IMR-90 (cell line): ENCODE measurements at regions not wholly inside any gene's neighbourhood (a gene's known extent, or its start where the extent isn't known, plus 50 kb on each side); places are given as distances from the start of the nearest gene placed in this dataset.

Experiments
- ATAC-seq: fragments of 200-7000 bp; cut with Tn5 transposase; 2 replicates; pipeline ENCODE4 v1.9.1; 2020; ENCODE audit warnings: low read depth, mild to moderate bottlenecking, moderate library complexity
- BruUV-seq: library from RNA; stranded (reverse); fragments of 400-500 nt; replicated peaks from 2 replicates; lab custom pipeline; 2021; lab: Mats Ljungman, UMichigan
- CTCF ChIA-PET: fragments of 300-600 bp; formaldehyde crosslinking; extraction: SDS; loops from one replicate; lab custom pipeline; 2021; ENCODE audit warnings: antibody characterized with exemption; lab: Yijun Ruan, JAX
- POLR2A ChIA-PET: fragments of 300-600 bp; sonication (Branson Sonifier 250); formaldehyde crosslinking; loops from one replicate; lab custom pipeline; 2022; ENCODE audit warnings: antibody characterized with exemption; ENCODE audit not compliant: unreplicated experiment; lab: Charles Lee
- DNase-seq: peaks from one replicate; pipeline ENCODE4 v3.0.0; 2013
- H2AFZ ChIP-seq: replicated peaks from 2 replicates; pipeline ENCODE3; 2013; ENCODE audit warnings: low read length, mild to moderate bottlenecking; ENCODE audit not compliant: poor library complexity
- H2AK5ac ChIP-seq: 2 replicates; pipeline ENCODE4 v1.6.1; 2013; ENCODE audit warnings: low read depth, low read length, inconsistent platforms
- H2AK9ac ChIP-seq: replicated peaks from 2 replicates; pipeline ENCODE3; 2013; ENCODE audit warnings: mild to moderate bottlenecking, low read depth, low read length, moderate library complexity; ENCODE audit not compliant: poor library complexity
- H2BK120ac ChIP-seq: 2 replicates; pipeline ENCODE4 v1.6.1; 2013; ENCODE audit warnings: low read depth, low read length, inconsistent platforms
- H2BK15ac ChIP-seq: 3 replicates; pipeline ENCODE4 v1.6.1; 2013; ENCODE audit warnings: low read depth, low read length, inconsistent platforms
- H2BK20ac ChIP-seq: 2 replicates; pipeline ENCODE4 v1.6.1; 2013; ENCODE audit warnings: low read depth, mild to moderate bottlenecking, inconsistent platforms, low read length, moderate library complexity
- H2BK5ac ChIP-seq: 2 replicates; pipeline ENCODE4 v1.6.1; 2013; ENCODE audit warnings: mild to moderate bottlenecking, low read depth, low read length, inconsistent platforms; ENCODE audit not compliant: poor library complexity, severe bottlenecking
- H3K14ac ChIP-seq: replicated peaks from 2 replicates; pipeline ENCODE4 v1.6.1; 2013; ENCODE audit warnings: low read depth, low read length, inconsistent platforms
- H3K18ac ChIP-seq: 2 replicates; pipeline ENCODE4 v1.6.1; 2013; ENCODE audit warnings: low read depth, low read length, control low read depth
- H3K23ac ChIP-seq: 2 replicates; pipeline ENCODE4 v1.6.1; 2013; ENCODE audit warnings: low read depth, low read length, inconsistent platforms
- H3K27ac ChIP-seq: 2 replicates; pipeline ENCODE4 v1.5.1; 2013; ENCODE audit warnings: mild to moderate bottlenecking, control low read depth, low read length; ENCODE audit not compliant: insufficient read depth
- H3K27me3 ChIP-seq: 2 replicates; pipeline ENCODE4 v1.6.1; 2013; ENCODE audit warnings: low read length; ENCODE audit not compliant: control insufficient read depth, insufficient read depth
- H3K36me3 ChIP-seq: 2 replicates; pipeline ENCODE4 v1.6.1; 2013; ENCODE audit warnings: low read length, mixed read lengths; ENCODE audit not compliant: control insufficient read depth, insufficient read depth
- H3K4ac ChIP-seq: 2 replicates; pipeline ENCODE4 v1.6.1; 2013; ENCODE audit warnings: low read depth, low read length, inconsistent platforms
- H3K4me1 ChIP-seq: 2 replicates; pipeline ENCODE4 v1.6.1; 2013; ENCODE audit warnings: low read length, mixed read lengths; ENCODE audit not compliant: control insufficient read depth, insufficient read depth
- H3K4me2 ChIP-seq: 2 replicates; pipeline ENCODE4 v1.6.1; 2013; ENCODE audit warnings: low read depth, mild to moderate bottlenecking, control low read depth, low read length, moderate library complexity
- H3K4me3 ChIP-seq: 2 replicates; pipeline ENCODE4 v1.5.1; 2013; ENCODE audit warnings: low read depth, mild to moderate bottlenecking, control low read depth, low read length, moderate library complexity; ENCODE audit not compliant: insufficient read depth
- H3K56ac ChIP-seq: 2 replicates; pipeline ENCODE4 v1.6.1; 2013; ENCODE audit warnings: low read length, inconsistent platforms; ENCODE audit not compliant: insufficient read depth; ENCODE audit errors: extremely low read depth
- H3K79me1 ChIP-seq, 2 experiments: 2 replicates each; pipeline ENCODE4 v1.6.1; 2013; ENCODE audit warnings: low read length in 2 of 2, inconsistent platforms in 1 of 2, low read depth in 1 of 2
- H3K9ac ChIP-seq: 2 replicates; pipeline ENCODE4 v1.6.1; 2013; ENCODE audit warnings: low read depth, low read length, control low read depth
- H3K9me1 ChIP-seq: 2 replicates; pipeline ENCODE4 v1.6.1; 2013; ENCODE audit warnings: low read length, inconsistent platforms; ENCODE audit not compliant: insufficient read depth
- H3K9me3 ChIP-seq: 2 replicates; pipeline ENCODE4 v1.6.1; 2013; ENCODE audit warnings: low read length; ENCODE audit not compliant: control insufficient read depth, insufficient read depth
- H4K20me1 ChIP-seq: 2 replicates; pipeline ENCODE4 v1.6.1; 2013; ENCODE audit warnings: low read length, inconsistent platforms; ENCODE audit not compliant: insufficient read depth
- H4K5ac ChIP-seq: 2 replicates; pipeline ENCODE4 v1.6.1; 2013; ENCODE audit warnings: mild to moderate bottlenecking, low read depth, low read length, control low read depth
- H4K8ac ChIP-seq, 2 experiments: 2 replicates each; pipeline ENCODE4 v1.6.1; 2013; ENCODE audit warnings: low read depth in 2 of 2, low read length in 2 of 2, control low read depth in 1 of 2, inconsistent platforms in 1 of 2
- H4K91ac ChIP-seq: 2 replicates; pipeline ENCODE4 v1.6.1; 2013; ENCODE audit warnings: low read depth, low read length, inconsistent platforms; ENCODE audit not compliant: insufficient read depth
- FOS ChIP-seq: fragments of 150-350 bp; IDR thresholded peaks from 2 replicates; pipeline ENCODE4 v1.6.1; 2016; ENCODE audit warnings: low read depth, low read length
- MXI1 ChIP-seq: IDR thresholded peaks from 2 replicates; pipeline ENCODE4 v1.6.1; 2012; ENCODE audit warnings: low read depth, mild to moderate bottlenecking, low read length, moderate library complexity, borderline replicate concordance
- NFE2L2 ChIP-seq: fragments of 150-350 bp; IDR thresholded peaks from 2 replicates; pipeline ENCODE4 v1.6.1; 2016; ENCODE audit warnings: low read depth, mild to moderate bottlenecking, low read length
- RAD21 ChIP-seq: IDR thresholded peaks from 2 replicates; pipeline ENCODE4 v1.6.1; 2012; ENCODE audit warnings: low read length, improper control_type of control experiment
- WGBS, 2 experiments: methylation state at CpG; one replicate each; pipeline versions ENCODE4 v1.1.5 to v1.1.7; 2013; ENCODE audit warnings: missing lambda C conversion rate in 2 of 2; ENCODE audit not compliant: insufficient read length in 1 of 2; ENCODE audit errors: extremely low coverage in 2 of 2; 5-methylcytosine and 5-hydroxymethylcytosine counted together
- dilution Hi-C: fragments of 300-500 bp; cut with HindIII; formaldehyde crosslinking; loops from one replicate; pipeline ENCODE4 v1.14.3; 2018; ENCODE audit warnings: low sequenced_read_pairs; ENCODE audit not compliant: unreplicated experiment
- in situ Hi-C: fragments of 300-500 bp; cut with MboI; formaldehyde crosslinking; loops from 3 replicates; pipeline ENCODE4 v1.14.3; 2019; ENCODE audit warnings: low sequenced_read_pairs, inconsistent platforms, mixed read lengths
- intact Hi-C: fragments of 100-400 bp; cut with micrococcal nuclease; formaldehyde crosslinking; loops from 2 replicates; pipeline ENCODE4 v1.10.0; 2022

GRCh38 chr9:71608021-71608420 is 160.3 kb downstream of the CEMIP2 start:
- no peak overlapping the region for H4K8ac ChIP-seq
- CTCF ChIA-PET, result no interaction called here
- no peak overlapping the region for H2AFZ ChIP-seq
- no peak overlapping the region for H3K18ac ChIP-seq
- H2BK15ac ChIP-seq, result no peak overlapping the region
- H2AK5ac ChIP-seq, result no peak overlapping the region
- no peaks in the 10 kb centered on the region for H3K36me3 ChIP-seq
- H3K79me1 ChIP-seq, result no peaks in the 10 kb centered on the region
- no CpG with 5 or more reads among the region's 4 CpGs for WGBS, 2 experiments
- no peak overlapping the region for H4K5ac ChIP-seq
- H3K27ac ChIP-seq, result no peak overlapping the region
- H2BK20ac ChIP-seq, result no peak overlapping the region
- DNase-seq (no peak), ATAC-seq (no peak)
- H2BK5ac ChIP-seq, result no peak overlapping the region
- H3K23ac ChIP-seq, result no peak overlapping the region
- no peaks in the 10 kb centered on the region for H4K20me1 ChIP-seq
- no peaks in the 10 kb centered on the region for H3K9me1 ChIP-seq
- no TSS peak for BruUV-seq
- no peaks in the 10 kb centered on the region for H3K9me3 ChIP-seq
- intact Hi-C loops (no loop called here), dilution Hi-C loops (no loop called here), in situ Hi-C loops (loop anchor here (10.0 kb wide), 2 partner anchors 167 to 417 kb away; no protein-coding TSS in a partner anchor)
- no peak overlapping the region for H4K91ac ChIP-seq
- H3K4me3 ChIP-seq, result no peak overlapping the region
- no peak overlapping the region for H2AK9ac ChIP-seq
- no peak for TF ChIP-seq MXI1
- TF ChIP-seq RAD21, result no peak
- TF ChIP-seq FOS, result no peak
- no peak for TF ChIP-seq NFE2L2
- H3K56ac ChIP-seq, result no peak overlapping the region
- no peak overlapping the region for H3K4ac ChIP-seq
- no peak overlapping the region for H3K4me2 ChIP-seq
- POLR2A ChIA-PET, result no interaction called here
- H3K27me3 ChIP-seq, result no peaks in the 10 kb centered on the region
- H3K9ac ChIP-seq, result no peak overlapping the region
- H3K4me1 ChIP-seq, result no peaks in the 10 kb centered on the region
- H3K14ac ChIP-seq, result no peak overlapping the region
- no peak overlapping the region; the same call in 1 of the 2 replicates for H2BK120ac ChIP-seq
